CD1c-positive myeloid dendritic cell (primary cell): ENCODE measurements at regions not wholly inside any gene's neighbourhood (a gene's known extent, or its start where the extent isn't known, plus 50 kb on each side); places are given as distances from the start of the nearest gene placed in this dataset.
"Not testable (repeated sequence)": the region's sequence is repeated elsewhere in the genome, so short reads cannot be mapped to it uniquely, and the experiment has no call there.

Experiments
- DNase-seq: peaks from one replicate; pipeline ENCODE4 v3.0.0-alpha.2; 2016; ENCODE audit errors: extremely low spot score

GRCh38 chr4:174400603-174401302 is 117.0 kb downstream of the CEP44 start:
- DNase-seq, result not testable (repeated sequence)

DNA sequence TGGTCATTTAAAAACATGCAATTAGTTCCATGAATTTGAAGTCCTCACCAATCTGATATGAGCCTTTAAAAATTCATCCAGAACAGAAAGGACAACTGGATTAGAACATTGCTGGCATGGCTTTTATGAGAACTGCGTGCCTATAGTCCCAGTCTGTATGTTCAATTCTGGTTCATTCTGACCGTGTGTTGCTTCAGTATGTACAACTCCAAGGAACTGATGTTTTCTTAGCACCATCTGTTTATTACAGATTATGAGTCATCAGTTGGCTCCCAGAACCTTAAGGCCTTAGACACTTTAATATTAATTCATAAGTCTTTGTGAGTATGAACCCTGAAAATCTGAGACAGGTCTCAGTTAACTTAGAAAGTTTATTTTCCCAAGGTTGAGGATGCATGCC is 115.0 kb downstream of the CEP44 start:
- DNase-seq, result no peak

- DNase-seq, result no peak
Observed at GRCh38 chr4:174397366-174398155, 113.8 kb downstream of the CEP44 start.

- DNase-seq, result no peak
Observed at GRCh38 chr4:174396599-174397110, 112.9 kb downstream of the CEP44 start.

DNA sequence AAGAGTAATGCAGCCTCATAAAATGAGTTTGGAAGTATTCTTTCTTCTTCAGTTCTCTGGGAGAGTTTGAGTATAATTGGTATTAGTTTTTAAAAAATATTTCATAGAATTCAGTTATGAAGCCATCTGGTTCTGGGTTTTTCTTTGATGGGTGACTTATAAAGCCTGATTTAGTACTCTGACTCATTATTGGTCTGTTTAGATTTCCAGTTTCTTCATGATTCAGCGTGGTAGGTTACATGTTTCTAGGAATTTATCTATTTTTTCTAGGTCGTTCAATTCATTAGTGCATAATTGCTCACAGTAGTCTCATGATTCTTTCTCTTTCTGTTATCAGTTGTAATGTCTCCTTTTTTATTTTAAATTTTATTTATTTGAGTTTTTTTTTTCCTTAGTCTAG is 111.2 kb downstream of the CEP44 start:
- no peak for DNase-seq

DNA sequence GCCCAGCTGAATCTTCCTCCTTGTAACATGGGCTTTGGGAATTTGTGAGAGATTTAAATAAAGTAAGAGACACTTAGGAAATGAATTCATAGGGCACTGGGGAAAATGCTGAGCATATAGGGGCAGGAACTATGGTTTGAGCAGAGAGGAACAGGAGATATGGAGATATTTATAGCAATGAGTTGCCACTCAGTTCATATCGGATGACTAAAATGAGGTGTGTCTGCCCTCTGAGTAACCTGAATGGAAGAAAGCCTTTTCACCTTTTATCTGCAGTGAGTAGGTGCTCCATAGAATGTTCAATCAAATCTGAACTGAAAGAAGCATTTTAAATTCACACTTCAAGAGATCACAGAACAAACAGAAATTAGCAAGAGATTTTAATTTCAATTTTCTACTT is 105.7 kb downstream of the CEP44 start:
- DNase-seq, result no peak

- DNase-seq, result no peak
Observed at GRCh38 chr4:174388461-174389145, 104.9 kb downstream of the CEP44 start.

DNA sequence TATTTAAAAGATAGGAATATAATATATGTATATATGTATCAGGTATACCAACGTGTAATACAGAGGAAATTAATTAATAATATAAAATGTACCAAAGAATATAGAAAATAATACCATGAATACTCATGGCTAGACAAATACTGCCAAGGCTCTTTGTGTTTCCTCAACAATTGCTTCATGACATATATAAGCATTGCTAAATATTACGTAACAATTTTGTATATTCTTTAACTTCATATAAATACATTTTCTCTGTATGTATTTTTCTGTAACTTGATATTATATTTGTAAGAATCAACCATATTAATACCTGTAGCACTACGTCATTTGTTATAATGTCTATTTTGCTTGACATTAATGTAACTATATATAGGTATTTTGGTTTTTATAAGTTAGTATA is 104.0 kb downstream of the CEP44 start:
- DNase-seq, result no peak

- no peak for DNase-seq
Observed at GRCh38 chr4:174387143-174387542, 103.4 kb downstream of the CEP44 start.

- DNase-seq, result no peak
Observed at GRCh38 chr4:174383783-174384182, 100.1 kb downstream of the CEP44 start.

DNA sequence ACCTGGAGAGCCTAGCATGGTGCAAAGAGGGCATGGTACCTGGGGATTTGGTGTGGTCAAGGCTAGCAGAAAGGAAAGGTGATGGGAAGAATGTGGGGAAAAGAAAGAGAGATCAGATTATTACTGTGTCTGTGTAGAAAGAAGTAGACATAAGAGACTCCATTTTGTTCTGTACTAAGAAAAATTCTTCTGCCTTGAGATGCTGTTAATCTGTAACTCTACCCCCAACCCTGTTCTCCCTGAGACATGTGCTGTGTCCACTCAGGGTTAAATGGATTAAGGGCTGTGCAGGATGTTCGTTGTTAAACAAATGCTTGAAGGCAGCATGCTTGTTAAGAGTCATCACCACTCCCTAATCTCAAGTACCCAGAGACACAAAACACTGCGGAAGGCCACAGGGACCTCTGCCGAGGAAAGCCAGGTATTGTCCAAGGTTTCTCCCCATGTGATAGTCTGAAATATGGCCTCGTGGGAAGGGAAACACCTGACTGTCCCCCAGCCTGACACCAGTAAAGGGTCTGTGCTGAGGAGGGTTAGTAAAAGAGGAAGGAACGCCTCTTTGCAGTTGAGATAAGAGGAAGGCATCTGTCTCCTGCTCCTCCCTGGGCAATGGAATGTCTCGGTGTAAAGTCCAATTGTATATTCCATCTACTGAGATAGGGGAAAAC is 99.4 kb downstream of the CEP44 start:
- not testable (repeated sequence) for DNase-seq
